ENCODE measurements at regions not wholly inside any gene's neighbourhood (a gene's known extent, or its start where the extent isn't known, plus 50 kb on each side); places are given as distances from the start of the nearest gene placed in this dataset.

- no peak for DNase-seq
Measured at GRCh38 chr7:8380130-8380529, 53.3 kb upstream of the NXPH1 start.

GRCh38 chr7:8382004-8382730 is 51.2 kb upstream of the NXPH1 start:
- DNase-seq = no peak
